PFSK-1 (cell line): ENCODE measurements at regions not wholly inside any gene's neighbourhood (a gene's known extent, or its start where the extent isn't known, plus 50 kb on each side); places are given as distances from the start of the nearest gene placed in this dataset.

ENCODE experiments used
- FOXP2 ChIP-seq: optimal IDR thresholded peaks from 2 replicates; pipeline ENCODE3; 2011; ENCODE audit warnings: borderline replicate concordance, control low read depth, inconsistent platforms; ENCODE audit not compliant: insufficient read depth; ENCODE audit errors: extremely low read length, extremely low read depth
- POLR2AphosphoS5 ChIP-seq: IDR thresholded peaks from 2 replicates; pipeline ENCODE4 v1.6.1; 2012; ENCODE audit warnings: low read depth, mild to moderate bottlenecking, control low read depth, low read length, moderate library complexity
- REST ChIP-seq, 2 experiments: IDR thresholded peaks; 2 replicates each; pipeline versions ENCODE4 v1.6.1 to v1.8.0; 2011 to 2012; ENCODE audit warnings: low read depth in 2 of 2, low read length in 2 of 2, control low read depth in 1 of 2, inconsistent platforms in 1 of 2, mild to moderate bottlenecking in 1 of 2, moderate library complexity in 1 of 2; ENCODE audit not compliant: insufficient read depth in 1 of 2
- SIN3A ChIP-seq: IDR thresholded peaks from 2 replicates; pipeline ENCODE4 v1.6.1; 2012; ENCODE audit warnings: mild to moderate bottlenecking, low read length, moderate library complexity, borderline replicate concordance; ENCODE audit not compliant: insufficient read depth
- TAF1 ChIP-seq: IDR thresholded peaks from 2 replicates; pipeline ENCODE4 v1.6.1; 2012; ENCODE audit warnings: low read length, control low read depth, borderline replicate concordance; ENCODE audit not compliant: insufficient read depth

GRCh38 chr7:130899638-130900401 lies 165.8 kb upstream of the KLF14 start:
- TF ChIP-seq REST (IDR thresholded peaks at IDR 0.05; ENCODE audit: insufficient read depth in 1 of 2, low read depth in 2 of 2, low read length in 2 of 2) (no peak), POLR2AphosphoS5 (no peak), TAF1 (no peak), SIN3A (no peak), FOXP2 (no peak)
